Stomach (tissue), 4 donors: ENCODE measurements at regions not wholly inside any gene's neighbourhood (a gene's known extent, or its start where the extent isn't known, plus 50 kb on each side); places are given as distances from the start of the nearest gene placed in this dataset.

ENCODE experiments used
- CTCF ChIP-seq, 7 experiments: fragments of 450-650 bp in 4 of 7; fragments of 200-600 bp in 3 of 7; sonication (generic) in 3 of 7; IDR thresholded peaks; one replicate each; pipeline ENCODE4 v1.5.1; 2016 to 2019; ENCODE audit warnings: antibody characterized with exemption in 7 of 7, control low read depth in 2 of 7, mild to moderate bottlenecking in 1 of 7
- EP300 ChIP-seq: sonication (generic); formaldehyde crosslinking; IDR thresholded peaks from one replicate; pipeline ENCODE4 v1.6.1; 2017; ENCODE audit warnings: antibody characterized with exemption

DNA sequence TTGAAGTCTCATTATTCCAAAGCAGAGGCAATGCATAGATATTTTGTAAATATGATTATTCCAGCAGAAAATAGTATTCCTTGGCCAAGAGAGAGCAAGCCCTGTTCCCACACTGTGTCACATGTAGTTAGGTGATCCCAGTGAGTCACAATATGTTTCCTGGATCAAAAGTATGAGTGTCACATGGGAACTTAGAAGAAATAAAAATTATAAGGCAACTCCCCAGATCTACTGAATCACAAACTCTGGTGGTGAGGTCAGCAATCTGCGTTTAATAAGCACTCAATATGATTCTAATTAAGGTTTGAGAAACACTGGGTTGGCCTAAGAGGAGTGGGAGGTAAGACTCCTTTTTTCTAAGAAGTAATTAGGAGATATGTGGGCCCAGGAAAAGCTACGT, 1504.5 kb upstream of the PCDH20 start:
- TF ChIP-seq CTCF (IDR thresholded peaks at IDR 0.05) (no peak), EP300 (no peak)
